ENCODE measurements at regions not wholly inside any gene's neighbourhood (a gene's known extent, or its start where the extent isn't known, plus 50 kb on each side); places are given as distances from the start of the nearest gene placed in this dataset.

DNA sequence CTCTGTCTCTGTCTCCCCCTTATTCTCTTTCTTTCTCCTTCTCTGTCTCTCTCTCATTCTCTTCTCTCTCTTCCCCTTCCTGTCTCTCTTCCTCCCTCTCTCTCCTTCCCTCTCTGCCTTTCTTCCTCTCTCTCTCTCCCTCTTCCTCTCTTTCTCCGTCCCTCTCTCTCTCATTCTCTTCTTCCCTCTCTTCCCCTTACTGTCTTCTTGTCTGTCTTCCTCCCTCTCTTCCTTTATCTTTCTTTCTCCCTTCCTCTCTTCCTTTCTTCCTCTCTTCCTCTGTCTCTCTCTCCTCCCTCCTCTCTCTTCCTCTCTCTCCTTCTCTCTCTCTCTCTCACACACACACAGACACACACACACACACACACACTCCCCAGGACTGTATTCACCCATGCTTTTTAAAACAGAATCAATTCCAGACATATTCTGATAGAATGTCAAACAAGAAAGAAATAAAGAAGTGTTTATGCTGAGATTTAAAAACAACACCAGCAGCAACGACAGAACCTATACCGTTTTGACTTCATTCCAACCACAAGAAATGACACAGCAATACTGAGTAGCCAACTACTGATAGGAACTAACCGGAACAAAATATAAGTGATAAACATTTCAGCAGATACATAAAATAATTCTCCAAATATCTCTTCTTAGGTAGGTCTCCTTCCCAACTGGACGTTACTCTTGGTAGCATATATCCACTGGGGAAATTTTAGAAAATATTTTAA is 296.7 kb downstream of the ASMT start:
- intact Hi-C loops (cut with DNase I): no loop called here
- no peak overlapping the region for H3K27ac ChIP-seq (replicated peaks in 1 of 4)
- 43% methylated on average over 5 of the region's 5 CpGs for WGBS

DNA sequence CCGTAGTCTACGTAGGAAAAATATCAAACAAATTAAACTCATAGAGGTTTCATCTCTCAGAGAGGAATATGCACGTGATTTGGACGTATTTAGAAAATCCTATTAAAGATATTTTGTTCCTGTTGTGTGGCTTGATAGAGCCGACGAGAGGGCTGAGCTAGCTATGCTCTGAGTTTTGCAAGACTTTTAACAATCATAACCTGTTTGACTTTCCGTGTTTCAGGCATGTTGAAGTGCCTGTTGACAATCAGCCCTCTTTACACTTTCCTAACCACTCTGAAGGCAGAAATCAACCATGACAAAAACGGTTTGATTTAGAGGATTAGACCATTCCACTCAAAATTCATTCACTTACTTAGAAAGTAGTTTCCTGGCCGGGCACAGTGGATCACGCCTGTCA is 297.3 kb downstream of the ASMT start:
- WGBS: 85% methylated on average over 10 of the region's 10 CpGs
- Histone ChIP-seq H3K4me1 (no peaks in the 10 kb centered on the region), H3K36me3 (no peaks in the 10 kb centered on the region), H3K27ac (replicated peaks in 1 of 4) (no peak overlapping the region), H3K9me3 (peaks cover 0 to 3% (median 0%) of the 10 kb centered on the region in 4 donors), H3K27me3 (peaks cover 0 to 6% (median 0%) of the 10 kb centered on the region in 4 donors), H3K4me3 (no peak overlapping the region)
- no peak for TF ChIP-seq EP300 (IDR thresholded peaks at IDR 0.05)
- intact Hi-C loops (cut with DNase I): no loop called here
- DNase-seq (ENCODE audit: extremely low spot score): no peak

More for the DNA sequence above, 296.7 kb downstream of the ASMT start:
- no peak overlapping the region for H3K4me3 ChIP-seq
- no peaks in the 10 kb centered on the region for H3K4me1 ChIP-seq
- H3K9me3 ChIP-seq: peaks cover 0 to 9% (median 0%) of the 10 kb centered on the region in 4 donors
- DNase-seq (ENCODE audit: extremely low spot score): no peak
- H3K27me3 ChIP-seq: peaks cover 0 to 6% (median 0%) of the 10 kb centered on the region in 4 donors
- no peaks in the 10 kb centered on the region for H3K36me3 ChIP-seq
- TF ChIP-seq POLR2AphosphoS5 (IDR thresholded peaks at IDR 0.05) (no peak), EP300 (IDR thresholded peaks at IDR 0.05) (no peak), POLR2A (IDR thresholded peaks at IDR 0.05; ENCODE audit: low read depth) (no peak)
- TF ChIP-seq, protein P1, sequence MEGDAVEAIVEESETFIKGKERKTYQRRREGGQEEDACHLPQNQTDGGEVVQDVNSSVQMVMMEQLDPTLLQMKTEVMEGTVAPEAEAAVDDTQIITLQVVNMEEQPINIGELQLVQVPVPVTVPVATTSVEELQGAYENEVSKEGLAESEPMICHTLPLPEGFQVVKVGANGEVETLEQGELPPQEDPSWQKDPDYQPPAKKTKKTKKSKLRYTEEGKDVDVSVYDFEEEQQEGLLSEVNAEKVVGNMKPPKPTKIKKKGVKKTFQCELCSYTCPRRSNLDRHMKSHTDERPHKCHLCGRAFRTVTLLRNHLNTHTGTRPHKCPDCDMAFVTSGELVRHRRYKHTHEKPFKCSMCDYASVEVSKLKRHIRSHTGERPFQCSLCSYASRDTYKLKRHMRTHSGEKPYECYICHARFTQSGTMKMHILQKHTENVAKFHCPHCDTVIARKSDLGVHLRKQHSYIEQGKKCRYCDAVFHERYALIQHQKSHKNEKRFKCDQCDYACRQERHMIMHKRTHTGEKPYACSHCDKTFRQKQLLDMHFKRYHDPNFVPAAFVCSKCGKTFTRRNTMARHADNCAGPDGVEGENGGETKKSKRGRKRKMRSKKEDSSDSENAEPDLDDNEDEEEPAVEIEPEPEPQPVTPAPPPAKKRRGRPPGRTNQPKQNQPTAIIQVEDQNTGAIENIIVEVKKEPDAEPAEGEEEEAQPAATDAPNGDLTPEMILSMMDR (IDR thresholded peaks at IDR 0.05): no peak

DNA sequence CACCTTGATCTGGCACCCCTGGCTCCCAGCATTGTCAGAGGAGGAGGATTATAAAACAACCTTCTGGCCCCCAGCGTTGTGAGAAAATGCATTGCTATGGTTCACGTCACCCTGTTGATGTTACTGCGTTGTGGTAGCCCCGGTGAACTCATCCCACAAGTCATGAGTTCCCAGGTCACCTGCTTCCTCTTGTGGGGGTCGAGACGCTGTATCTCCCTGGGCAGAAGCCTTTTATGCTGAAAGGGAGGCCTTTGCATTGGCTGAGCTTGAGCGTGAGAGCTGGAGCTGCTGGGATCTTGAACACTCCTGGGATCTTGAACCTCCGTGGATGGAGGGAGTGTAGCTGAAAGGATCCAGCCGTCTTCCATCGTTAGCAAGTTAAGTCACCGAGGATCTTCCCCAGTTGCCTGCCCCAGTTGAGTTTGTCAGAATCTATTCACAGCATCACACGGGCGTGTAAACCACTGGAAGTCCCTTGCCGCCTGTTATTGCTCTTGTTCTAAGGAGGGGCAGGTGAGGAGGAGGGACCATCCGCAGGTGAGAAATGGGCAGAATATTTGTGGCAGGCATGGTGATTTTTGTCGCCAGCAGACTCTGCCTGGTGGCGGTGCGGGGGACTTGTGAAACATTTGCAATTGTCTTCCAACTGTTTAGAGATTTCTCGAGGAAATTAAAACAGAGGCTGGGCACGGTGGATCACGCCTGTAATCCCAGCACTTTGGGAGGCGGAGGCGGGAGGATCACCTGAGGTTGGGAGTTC is 299.9 kb downstream of the ASMT start:
- intact Hi-C loops (cut with DNase I): no loop called here
- H3K4me1 ChIP-seq: no peaks in the 10 kb centered on the region
- no peak overlapping the region for H3K4me3 ChIP-seq
- no peak for TF ChIP-seq POLR2AphosphoS5 (IDR thresholded peaks at IDR 0.05)
- no peak for TF ChIP-seq POLR2A (IDR thresholded peaks at IDR 0.05; ENCODE audit: low read depth)
- TF ChIP-seq, protein P1 (IDR thresholded peaks at IDR 0.05): no peak
- no peak for TF ChIP-seq EP300 (IDR thresholded peaks at IDR 0.05)
- no peaks in the 10 kb centered on the region for H3K27me3 ChIP-seq
- WGBS: 75% methylated on average over 15 of the region's 23 CpGs
- H3K36me3 ChIP-seq: no peaks in the 10 kb centered on the region
- no peaks in the 10 kb centered on the region for H3K9me3 ChIP-seq
- no peak for DNase-seq (ENCODE audit: extremely low spot score)
- H3K27ac ChIP-seq (replicated peaks in 1 of 4): no peak overlapping the region

DNA sequence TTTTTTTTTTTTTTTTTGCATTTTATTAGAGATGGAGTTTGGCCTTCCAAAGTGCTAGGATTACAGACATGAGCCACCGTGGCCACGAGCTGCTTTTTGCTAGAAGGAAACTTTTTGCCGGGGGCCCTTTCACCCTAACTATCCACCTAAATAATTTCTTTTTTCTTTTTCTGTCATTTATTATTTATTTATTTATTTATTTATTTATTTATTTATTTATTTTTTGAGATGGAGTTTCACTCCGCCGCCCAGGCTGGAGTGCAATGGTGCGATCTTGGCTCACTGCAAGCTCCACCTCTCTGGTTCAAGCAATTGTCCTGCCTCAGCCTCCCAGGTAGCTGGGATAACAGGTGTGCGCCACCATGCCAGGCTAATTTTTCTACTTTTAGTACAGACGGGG is 303.9 kb downstream of the ASMT start:
- 93% methylated on average over 8 of the region's 8 CpGs for WGBS
- TF ChIP-seq POLR2A (IDR thresholded peaks at IDR 0.05; ENCODE audit: low read depth): no peak
- TF ChIP-seq POLR2AphosphoS5 (IDR thresholded peaks at IDR 0.05): no peak
- TF ChIP-seq EP300 (IDR thresholded peaks at IDR 0.05): no peak
- TF ChIP-seq, protein P1 (IDR thresholded peaks at IDR 0.05): no peak
- H3K27me3 ChIP-seq: no peaks in the 10 kb centered on the region
- H3K36me3 ChIP-seq: no peaks in the 10 kb centered on the region
- H3K27ac ChIP-seq (replicated peaks in 1 of 4): no peak overlapping the region
- intact Hi-C loops (cut with DNase I): no loop called here
- H3K9me3 ChIP-seq: no peaks in the 10 kb centered on the region
- DNase-seq (ENCODE audit: extremely low spot score): no peak
- no peaks in the 10 kb centered on the region for H3K4me1 ChIP-seq
- no peak overlapping the region for H3K4me3 ChIP-seq

DNA sequence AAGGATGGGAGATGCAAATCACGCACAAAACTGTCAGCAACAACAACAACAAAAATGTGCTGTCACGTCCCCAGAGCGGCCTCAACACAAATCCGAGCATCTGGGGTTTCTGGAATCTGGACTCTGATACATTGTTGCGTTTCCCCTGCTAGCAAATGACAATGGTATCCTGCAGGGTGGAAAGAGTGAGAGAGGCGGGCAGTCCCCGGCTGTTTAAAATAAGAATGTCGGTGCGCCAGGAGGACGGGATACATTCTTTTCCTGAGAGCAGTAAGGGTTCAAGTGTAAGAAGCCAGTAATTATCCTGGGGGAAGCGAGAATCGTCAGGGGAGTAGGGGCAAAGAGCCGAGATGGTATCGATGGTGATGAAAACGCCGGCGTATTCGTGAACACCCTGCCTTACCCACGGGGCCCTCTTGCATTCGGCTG is 310.2 kb downstream of the ASMT start:
- no peak for DNase-seq (ENCODE audit: extremely low spot score)
- H3K4me1 ChIP-seq: peaks cover 0 to 5% (median 0%) of the 10 kb centered on the region in 4 donors
- H3K4me3 ChIP-seq: no peak overlapping the region
- 7% methylated on average over 20 of the region's 20 CpGs for WGBS
- H3K27ac ChIP-seq (replicated peaks in 1 of 4): no peak overlapping the region
- TF ChIP-seq EP300 (IDR thresholded peaks at IDR 0.05): no peak
- TF ChIP-seq POLR2AphosphoS5 (IDR thresholded peaks at IDR 0.05): no peak
- TF ChIP-seq, protein P1 (IDR thresholded peaks at IDR 0.05): no peak
- no peak for TF ChIP-seq POLR2A (IDR thresholded peaks at IDR 0.05; ENCODE audit: low read depth)
- intact Hi-C loops (cut with DNase I): no loop called here
- peaks cover 0 to 11% (median 0%) of the 10 kb centered on the region in 4 donors for H3K27me3 ChIP-seq
- no peaks in the 10 kb centered on the region for H3K9me3 ChIP-seq
- no peaks in the 10 kb centered on the region for H3K36me3 ChIP-seq

Measured in esophagus muscularis mucosa (tissue), 4 donors.